ENCODE measurements at regions not wholly inside any gene's neighbourhood (a gene's known extent, or its start where the extent isn't known, plus 50 kb on each side); places are given as distances from the start of the nearest gene placed in this dataset.

GRCh38 chr4:124306352-124306751 is 406.2 kb downstream of the ANKRD50 start:
- TF ChIP-seq CTCF (IDR thresholded peaks at IDR 0.05; ENCODE audit: low read length) = no peak
- TF ChIP-seq EZH2 (optimal IDR thresholded peaks at IDR 0.05; ENCODE audit: low read depth, low read length) = no peak
- TF ChIP-seq EZH2phosphoT487 (IDR thresholded peaks at IDR 0.05; ENCODE audit: low read length) = no peak

Measured in MM.1S (cell line).